ENCODE measurements at regions not wholly inside any gene's neighbourhood (a gene's known extent, or its start where the extent isn't known, plus 50 kb on each side); places are given as distances from the start of the nearest gene placed in this dataset.

GRCh38 chr5:158049459-158049858 lies 190.5 kb upstream of the CLINT1 start:
- TF ChIP-seq CTCF (IDR thresholded peaks at IDR 0.05), result no peak
- no peak for TF ChIP-seq POLR2A (IDR thresholded peaks at IDR 0.05)
